ENCODE measurements at regions not wholly inside any gene's neighbourhood (a gene's known extent, or its start where the extent isn't known, plus 50 kb on each side); places are given as distances from the start of the nearest gene placed in this dataset.

DNA sequence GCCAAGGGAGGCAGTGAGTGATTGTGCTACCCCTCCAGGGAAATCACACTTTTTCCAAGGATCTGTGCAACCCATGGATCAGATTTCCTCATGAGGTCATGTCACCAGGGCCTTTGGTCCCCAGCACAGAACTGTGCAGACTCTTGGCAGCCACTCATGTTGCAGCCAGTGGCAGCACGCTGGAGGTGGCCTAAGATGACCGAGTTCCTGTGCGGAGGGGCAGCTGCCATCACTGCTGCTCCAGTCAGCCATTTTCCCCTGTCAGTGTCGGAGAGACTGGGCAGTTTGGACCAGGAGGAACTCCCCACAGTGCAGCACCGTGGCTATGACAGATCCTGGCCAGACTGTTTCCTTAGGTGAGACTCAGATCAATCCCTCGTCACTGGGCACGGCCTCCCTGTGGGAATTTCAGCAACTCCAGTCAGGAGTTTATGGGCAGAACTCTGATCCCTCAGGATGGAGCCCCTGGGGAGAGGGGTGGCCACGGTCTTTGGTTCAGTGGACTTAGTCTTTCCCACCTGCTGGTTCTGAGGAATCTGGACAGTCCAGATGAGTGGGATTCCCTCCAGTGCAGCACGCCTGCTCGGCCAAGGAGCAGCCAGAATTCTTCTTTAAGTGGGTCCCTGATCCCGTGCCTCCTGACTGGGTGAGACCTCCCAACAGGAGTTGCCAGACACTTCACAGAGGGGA is 194.6 kb upstream of the CARD18 start:
- in situ Hi-C loops (cut with HindIII; ENCODE audit: low sequenced_read_pairs) = no loop called here

- in situ Hi-C loops (cut with HindIII; ENCODE audit: low sequenced_read_pairs) = no loop called here
Observed at GRCh38 chr11:105333153-105333552, 193.6 kb upstream of the CARD18 start.

DNA sequence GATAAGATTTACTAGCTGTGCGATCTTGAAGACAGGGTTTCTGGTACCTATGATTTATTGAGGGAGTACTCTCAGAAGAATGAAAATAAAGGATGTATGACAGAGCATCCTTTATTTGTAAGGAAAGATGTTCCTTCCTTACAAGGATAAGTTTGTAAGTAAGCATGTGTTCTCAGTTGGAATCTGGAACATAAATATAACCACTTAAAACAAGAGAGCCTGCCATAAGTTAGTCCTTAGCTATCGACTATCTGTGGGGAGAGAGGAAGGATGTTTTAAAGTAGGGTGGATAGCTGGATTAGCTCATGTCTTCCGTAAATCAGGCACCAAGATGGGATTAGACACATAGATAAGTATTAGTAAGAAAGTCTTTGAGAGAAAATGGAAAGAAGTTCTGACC is 192.6 kb upstream of the CARD18 start:
- in situ Hi-C loops (cut with HindIII; ENCODE audit: low sequenced_read_pairs) = no loop called here

- in situ Hi-C loops (cut with HindIII; ENCODE audit: low sequenced_read_pairs) = no loop called here
Observed at GRCh38 chr11:105328061-105328460, 188.5 kb upstream of the CARD18 start.

DNA sequence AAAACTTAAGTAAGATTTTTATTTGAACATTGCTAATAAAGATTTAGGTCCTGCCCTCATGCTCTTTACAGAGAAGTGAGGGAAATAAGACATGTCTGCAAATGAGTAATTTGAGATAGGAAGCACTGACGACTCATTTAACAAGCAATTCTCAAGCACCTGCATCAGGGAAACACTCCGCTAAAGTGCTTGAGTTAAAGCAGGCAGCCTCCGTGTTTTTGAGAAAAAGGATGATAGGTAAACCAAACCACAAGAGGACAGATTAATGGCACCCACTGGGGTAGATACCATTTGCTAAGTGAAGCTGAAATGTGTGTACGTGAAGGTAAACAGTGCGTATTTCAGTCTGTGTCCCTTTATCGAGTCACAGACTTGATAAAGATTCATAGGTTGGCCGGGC is 184.6 kb upstream of the CARD18 start:
- in situ Hi-C loops (cut with HindIII; ENCODE audit: low sequenced_read_pairs) = loop anchor here (5.0 kb wide), 1 partner anchor 83 kb away; no protein-coding TSS in a partner anchor

DNA sequence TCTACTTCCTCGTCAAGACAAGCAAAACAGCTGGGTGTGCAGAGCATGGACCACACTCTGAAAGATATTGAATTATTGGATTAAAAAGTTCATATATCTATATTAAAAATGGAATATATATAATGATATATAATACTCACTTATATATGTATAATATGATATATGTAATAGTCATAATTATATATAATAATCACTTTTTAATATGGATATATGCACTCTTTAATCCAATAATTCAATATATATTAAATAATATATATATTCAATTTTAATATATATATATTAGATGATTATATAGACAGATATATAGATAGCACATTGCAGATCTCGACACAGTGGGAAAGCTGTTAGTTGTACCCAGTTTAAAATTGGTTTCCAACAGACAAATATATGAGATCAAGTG is 182.1 kb upstream of the CARD18 start:
- in situ Hi-C loops (cut with HindIII; ENCODE audit: low sequenced_read_pairs) = loop anchor here (5.0 kb wide), 1 partner anchor 86 kb away; no protein-coding TSS in a partner anchor

DNA sequence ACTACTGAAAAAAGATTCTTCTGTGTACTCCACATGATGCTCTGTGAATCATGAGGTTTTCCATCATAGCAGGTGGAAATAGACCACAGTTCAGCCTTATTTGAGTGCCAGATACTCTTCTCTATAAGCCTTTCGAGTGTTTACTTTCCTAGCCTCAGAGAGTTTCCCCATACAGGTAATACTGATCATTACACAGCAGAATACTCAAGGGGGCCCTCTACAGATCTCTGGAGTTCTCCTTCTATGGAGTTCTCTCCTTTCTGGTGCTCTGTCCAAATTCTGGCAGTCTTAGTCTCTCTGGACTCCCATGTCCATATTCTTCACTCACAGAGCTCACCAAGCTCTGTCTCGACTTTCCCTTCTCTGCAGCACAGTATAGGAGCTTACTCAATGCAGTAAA is 175.7 kb upstream of the CARD18 start:
- in situ Hi-C loops (cut with HindIII; ENCODE audit: low sequenced_read_pairs) = no loop called here

DNA sequence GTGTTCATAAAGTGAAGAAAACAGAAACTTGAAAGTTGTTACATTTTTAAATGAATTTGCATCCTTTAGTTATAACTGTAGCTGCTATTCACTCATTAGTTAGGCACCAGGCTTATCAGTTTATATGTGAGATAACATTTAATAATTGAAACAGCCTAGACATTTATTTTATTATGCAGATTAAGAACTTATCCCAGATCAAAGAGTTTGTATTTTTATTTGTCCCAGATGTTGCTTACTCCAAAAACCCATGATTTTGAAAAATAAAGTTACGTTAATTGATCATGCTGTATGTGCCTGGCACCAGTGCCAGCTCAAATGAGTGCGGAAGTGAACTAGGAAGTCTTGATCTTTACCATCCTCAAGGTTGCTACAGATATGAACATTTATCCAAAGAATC is 172.7 kb upstream of the CARD18 start:
- in situ Hi-C loops (cut with HindIII; ENCODE audit: low sequenced_read_pairs) = no loop called here

- in situ Hi-C loops (cut with HindIII; ENCODE audit: low sequenced_read_pairs) = no loop called here
Observed at GRCh38 chr11:105298630-105299029, 159.1 kb upstream of the CARD18 start.

- in situ Hi-C loops (cut with HindIII; ENCODE audit: low sequenced_read_pairs) = no loop called here
Observed at GRCh38 chr11:105298174-105298573, 158.6 kb upstream of the CARD18 start.

GRCh38 chr11:105297463-105297862 is 157.9 kb upstream of the CARD18 start:
- in situ Hi-C loops (cut with HindIII; ENCODE audit: low sequenced_read_pairs) = no loop called here

GRCh38 chr11:105296806-105297205 is 157.2 kb upstream of the CARD18 start:
- in situ Hi-C loops (cut with HindIII; ENCODE audit: low sequenced_read_pairs) = no loop called here

GRCh38 chr11:105296386-105296785 is 156.8 kb upstream of the CARD18 start:
- in situ Hi-C loops (cut with HindIII; ENCODE audit: low sequenced_read_pairs) = no loop called here

DNA sequence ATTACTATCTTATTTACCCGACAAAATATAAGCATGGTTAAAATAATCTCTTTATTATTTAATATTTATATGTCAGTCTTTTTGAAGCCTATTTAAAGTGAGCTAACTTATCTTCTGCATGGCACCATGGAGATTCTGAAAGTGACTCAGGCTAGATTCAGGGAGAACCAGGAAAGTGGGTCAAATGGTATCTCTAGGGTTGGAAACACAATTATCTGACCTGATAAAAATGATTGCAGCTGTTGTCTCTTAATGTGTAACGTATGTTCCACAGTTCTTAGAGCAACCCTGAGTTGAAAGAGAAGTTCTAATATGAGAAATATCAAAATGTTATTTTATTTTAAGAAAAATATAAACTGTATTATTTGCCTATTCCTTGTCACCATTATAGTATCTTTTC is 143.1 kb upstream of the CARD18 start:
- in situ Hi-C loops (cut with HindIII; ENCODE audit: low sequenced_read_pairs) = no loop called here

DNA sequence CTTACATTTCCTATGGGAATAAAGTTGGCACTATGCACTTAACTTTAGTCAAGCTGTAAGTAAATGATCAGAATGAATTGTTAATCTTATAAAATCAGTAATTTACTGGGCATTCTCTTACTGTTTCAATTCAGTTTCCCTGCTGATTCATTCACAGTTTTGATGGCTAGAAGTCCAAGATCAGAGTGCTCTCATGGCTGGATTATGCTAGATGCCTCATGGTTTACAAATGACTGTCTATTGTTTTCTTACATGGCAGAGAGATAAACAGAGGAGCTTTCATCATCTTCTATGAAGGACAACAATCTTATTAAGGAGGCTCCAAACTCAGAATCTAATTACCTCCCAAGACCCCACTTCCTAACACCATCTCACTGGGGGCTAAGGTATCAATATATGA is 135.1 kb upstream of the CARD18 start:
- in situ Hi-C loops (cut with HindIII; ENCODE audit: low sequenced_read_pairs) = no loop called here

- in situ Hi-C loops (cut with HindIII; ENCODE audit: low sequenced_read_pairs) = no loop called here
Observed at GRCh38 chr11:105273660-105274280, 134.2 kb upstream of the CARD18 start.

DNA sequence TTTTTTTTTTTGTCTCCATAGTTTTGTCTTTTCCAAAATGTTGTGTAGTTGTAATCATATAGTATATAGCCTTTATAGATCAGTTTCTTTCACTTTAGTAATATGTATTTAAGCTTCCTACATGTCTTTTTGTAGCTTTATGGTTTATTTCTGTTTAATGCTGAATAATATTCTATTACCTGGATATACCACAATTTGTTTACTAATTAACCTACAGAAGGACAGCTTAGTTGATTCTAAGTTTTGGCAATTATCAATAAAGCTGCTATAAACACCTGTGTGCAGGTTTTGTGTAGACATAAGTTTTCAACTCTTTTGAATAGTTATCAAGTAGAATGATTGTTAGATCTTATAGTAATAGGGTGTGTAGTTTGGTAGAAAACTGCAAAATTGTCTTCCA is 130.3 kb upstream of the CARD18 start:
- in situ Hi-C loops (cut with HindIII; ENCODE audit: low sequenced_read_pairs) = no loop called here

DNA sequence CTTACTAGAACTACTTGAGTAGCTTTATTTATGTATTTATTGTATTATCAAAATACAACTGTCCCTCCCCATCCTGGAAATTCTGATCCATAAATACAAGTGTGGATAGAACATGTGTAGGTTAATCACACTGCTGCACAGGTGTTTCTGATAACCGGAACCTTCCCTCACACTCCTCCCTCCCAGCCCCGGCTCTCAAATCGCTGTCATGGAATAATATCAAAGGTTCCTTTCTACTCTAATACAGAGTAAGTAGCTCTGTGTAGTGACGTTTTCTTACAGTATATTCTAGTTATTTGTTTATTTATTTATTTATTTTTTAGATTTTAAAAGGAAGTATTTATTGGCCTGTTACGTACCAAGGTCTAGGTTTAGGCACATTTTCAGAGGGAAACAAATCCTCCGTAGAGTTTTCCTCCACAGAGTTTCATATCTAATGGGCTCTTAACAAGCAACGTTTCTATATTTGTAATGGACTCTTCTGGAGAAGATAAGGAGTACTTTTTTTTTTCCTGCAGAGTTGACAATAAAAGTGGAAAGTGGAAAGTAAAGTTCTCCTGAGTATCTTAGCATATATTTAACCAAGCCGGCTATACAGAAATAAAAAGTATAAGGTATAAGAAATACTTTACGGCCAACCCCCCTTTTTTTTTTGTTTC is 129.0 kb upstream of the CARD18 start:
- in situ Hi-C loops (cut with HindIII; ENCODE audit: low sequenced_read_pairs) = no loop called here

- in situ Hi-C loops (cut with HindIII; ENCODE audit: low sequenced_read_pairs) = no loop called here
Observed at GRCh38 chr11:105265845-105266244, 126.3 kb upstream of the CARD18 start.

DNA sequence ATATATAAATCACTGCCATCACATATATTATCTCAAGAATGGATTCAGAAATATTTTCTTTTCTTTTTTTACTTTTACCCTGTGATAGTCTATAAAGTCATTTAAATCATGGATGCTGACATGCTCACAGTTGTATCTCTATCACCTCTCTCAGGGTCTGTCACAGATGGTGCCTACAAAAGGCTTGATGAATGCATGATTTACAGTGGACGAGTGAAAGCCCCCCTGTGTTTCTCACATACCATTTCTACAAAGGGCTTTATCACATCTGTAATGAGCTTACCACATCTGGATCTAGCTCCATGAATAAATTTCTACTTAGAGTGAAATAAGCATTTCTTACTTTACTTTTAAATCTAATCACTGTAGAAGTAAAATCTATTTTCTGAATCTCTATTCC is 121.4 kb upstream of the CARD18 start:
- in situ Hi-C loops (cut with HindIII; ENCODE audit: low sequenced_read_pairs) = no loop called here

- in situ Hi-C loops (cut with HindIII; ENCODE audit: low sequenced_read_pairs) = no loop called here
Observed at GRCh38 chr11:105245781-105246315, 106.3 kb upstream of the CARD18 start.
